ENCODE measurements at regions not wholly inside any gene's neighbourhood (a gene's known extent, or its start where the extent isn't known, plus 50 kb on each side); places are given as distances from the start of the nearest gene placed in this dataset.

DNA sequence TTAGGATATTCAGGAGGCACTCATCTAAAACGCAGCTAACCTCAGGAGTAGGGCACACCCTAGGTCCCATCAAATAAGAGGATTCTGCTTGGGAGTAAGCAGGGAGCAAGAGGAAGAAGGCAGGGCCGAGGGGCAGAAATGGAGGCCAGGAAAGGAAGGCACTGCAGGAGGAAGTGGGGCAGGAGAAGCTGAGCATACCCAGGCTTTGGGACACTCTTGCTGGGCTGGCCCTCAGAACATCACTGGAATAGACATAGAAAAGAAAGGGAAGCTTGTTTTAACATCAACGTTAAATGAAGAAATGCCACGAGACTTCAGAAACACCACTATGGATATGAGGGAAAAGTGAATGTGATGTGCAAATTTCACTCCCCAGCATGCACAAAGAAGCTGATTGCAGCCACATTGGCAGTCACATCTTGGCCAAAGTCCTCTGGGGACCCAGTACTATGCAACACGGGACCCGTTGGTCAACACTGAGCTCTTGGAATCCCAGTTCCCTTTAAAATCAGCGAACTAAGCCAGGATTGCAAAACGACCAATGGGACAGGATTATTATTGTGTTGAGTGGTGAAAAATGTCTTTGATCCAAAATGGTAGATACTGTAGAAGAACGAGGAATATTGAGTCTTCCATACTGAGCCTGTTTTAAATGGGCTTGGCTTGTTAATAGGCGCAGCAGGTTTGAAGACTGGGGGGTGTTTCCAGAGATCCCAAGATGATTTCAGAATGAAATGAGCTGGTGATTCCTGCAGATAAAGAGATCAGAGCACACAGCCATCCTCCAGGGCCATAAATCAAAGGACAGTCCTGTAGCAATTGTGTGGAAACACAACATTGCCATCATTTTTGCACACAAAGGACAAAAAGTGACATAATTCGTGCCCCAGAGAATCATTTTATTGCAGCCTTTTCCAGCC, 152.4 kb downstream of the TOMM20 start:
- Histone ChIP-seq H3K79me1 (ENCODE audit: low read length) (peaks cover 66% of the 10 kb centered on the region), H2BK5ac (ENCODE audit: low read depth, low read length, poor library complexity) (peak overlapping the region; percentile 92), H2AFZ (ENCODE audit: insufficient read depth, low read length, poor library complexity) (no peak overlapping the region), H3K4me3 (ENCODE audit: low read depth, low read length) (no peak overlapping the region), H3K79me2 (ENCODE audit: control insufficient read depth, insufficient read depth, low read length, poor library complexity) (peaks cover 2% of the 10 kb centered on the region), H4K12ac (ENCODE audit: low read depth, low read length) (no peak overlapping the region), H3K27ac (ENCODE audit: low read depth, low read length) (peak overlapping the region; percentile 84), H3K4me2 (ENCODE audit: low read length) (no peak overlapping the region), H4K8ac (ENCODE audit: low read depth, low read length) (peak overlapping the region; percentile 64), H3K4me1 (ENCODE audit: control insufficient read depth in 1 of 2, insufficient read depth in 2 of 2, low read length in 2 of 2) (peaks cover 46 to 66% of the 10 kb centered on the region in 2 experiments), H3K36me3 (ENCODE audit: control insufficient read depth in 1 of 2, insufficient read depth in 2 of 2, low read length in 2 of 2) (no peaks in the 10 kb centered on the region), H3K9ac (ENCODE audit: low read length) (no peak overlapping the region), H3K27me3 (ENCODE audit: insufficient read depth, low read length) (no peaks in the 10 kb centered on the region), H2BK12ac (ENCODE audit: low read length) (peak overlapping the region; percentile 84), H2BK120ac (ENCODE audit: insufficient read depth, low read length, poor library complexity) (peak overlapping the region; percentile 95), H3K9me3 (ENCODE audit: insufficient read depth, low read depth, low read length) (no peaks in the 10 kb centered on the region), H3K4ac (ENCODE audit: low read depth, low read length) (peak overlapping the region; percentile 35), H3K18ac (ENCODE audit: low read length) (peak overlapping the region; percentile 62), H3K23ac (ENCODE audit: low read length) (no peak overlapping the region), H2AK5ac (ENCODE audit: low read length) (peak overlapping the region; percentile 66), H4K91ac (ENCODE audit: low read depth, low read length) (peak overlapping the region; percentile 96), H3K14ac (ENCODE audit: low read length) (peak overlapping the region; percentile 83)
- WGBS (ENCODE audit: extremely low coverage, insufficient coverage, insufficient read length), result no CpG with 5 or more reads among the region's 11 CpGs
- no peak for DNase-seq

DNA sequence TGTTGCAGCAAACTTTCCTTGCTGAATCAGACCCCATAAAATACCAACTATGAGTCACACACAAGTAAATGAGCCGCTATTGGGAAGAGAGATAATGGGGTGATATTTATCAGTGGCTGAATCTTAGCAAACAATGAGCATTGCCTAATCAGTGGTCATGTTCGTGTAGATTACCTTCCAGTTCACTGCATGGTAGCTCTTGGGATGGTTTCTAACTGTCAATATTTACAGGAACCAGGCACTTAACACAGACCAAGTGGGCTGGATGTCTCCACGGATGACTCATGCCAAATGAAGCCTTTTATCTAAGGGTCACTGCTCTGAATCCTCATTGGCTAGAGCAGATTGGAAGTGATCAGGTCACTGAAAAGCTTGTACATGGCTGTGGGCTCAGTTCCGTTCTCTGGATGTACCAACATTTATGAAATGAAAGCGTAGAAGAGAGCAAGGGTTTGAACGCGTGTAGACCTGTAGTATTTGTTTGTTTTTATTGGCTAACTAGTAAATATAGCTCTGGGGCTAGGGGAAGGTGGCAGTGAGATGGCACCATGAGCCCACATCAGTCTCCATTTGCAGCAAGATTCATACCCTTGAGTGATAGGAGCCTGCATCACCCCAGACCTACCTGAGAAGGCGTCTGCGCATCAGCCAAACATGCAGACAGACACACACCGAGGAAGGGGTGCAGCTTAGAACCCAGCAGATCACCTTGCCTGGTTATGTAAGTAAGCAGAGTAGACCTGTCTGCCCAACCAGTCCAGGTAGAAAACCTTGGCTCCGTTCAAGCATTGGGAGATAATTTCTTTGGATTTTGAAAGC, 153.3 kb downstream of the TOMM20 start:
- H3K18ac ChIP-seq (ENCODE audit: low read length), result peak overlapping the region; percentile 73
- H2BK120ac ChIP-seq (ENCODE audit: insufficient read depth, low read length, poor library complexity), result peak overlapping the region; percentile 95
- no peak overlapping the region for H4K12ac ChIP-seq (ENCODE audit: low read depth, low read length)
- peak overlapping the region; percentile 92 for H2BK5ac ChIP-seq (ENCODE audit: low read depth, low read length, poor library complexity)
- peak overlapping the region; percentile 84 for H3K27ac ChIP-seq (ENCODE audit: low read depth, low read length)
- H4K8ac ChIP-seq (ENCODE audit: low read depth, low read length), result peak overlapping the region; percentile 64
- H3K79me2 ChIP-seq (ENCODE audit: control insufficient read depth, insufficient read depth, low read length, poor library complexity), result peaks cover 2% of the 10 kb centered on the region
- peak overlapping the region; percentile 62 for H3K4ac ChIP-seq (ENCODE audit: low read depth, low read length)
- H3K9me3 ChIP-seq (ENCODE audit: insufficient read depth, low read depth, low read length), result no peaks in the 10 kb centered on the region
- peak; percentile 49 to 69 for DNase-seq
- peaks cover 40 to 67% of the 10 kb centered on the region in 2 experiments for H3K4me1 ChIP-seq (ENCODE audit: control insufficient read depth in 1 of 2, insufficient read depth in 2 of 2, low read length in 2 of 2)
- H2AK5ac ChIP-seq (ENCODE audit: low read length), result peak overlapping the region; percentile 66
- no peak overlapping the region for H3K4me3 ChIP-seq (ENCODE audit: low read depth, low read length)
- H4K91ac ChIP-seq (ENCODE audit: low read depth, low read length), result peak overlapping the region; percentile 96
- peak overlapping the region; percentile 84 for H2BK12ac ChIP-seq (ENCODE audit: low read length)
- WGBS (ENCODE audit: extremely low coverage, insufficient coverage, insufficient read length), result no CpG with 5 or more reads among the region's 11 CpGs
- H3K36me3 ChIP-seq (ENCODE audit: control insufficient read depth in 1 of 2, insufficient read depth in 2 of 2, low read length in 2 of 2), result no peaks in the 10 kb centered on the region
- H3K27me3 ChIP-seq (ENCODE audit: insufficient read depth, low read length), result no peaks in the 10 kb centered on the region
- no peak overlapping the region for H3K23ac ChIP-seq (ENCODE audit: low read length)
- H3K4me2 ChIP-seq (ENCODE audit: low read length), result no peak overlapping the region
- H3K9ac ChIP-seq (ENCODE audit: low read length), result no peak overlapping the region
- peak overlapping the region; percentile 42 for H2AFZ ChIP-seq (ENCODE audit: insufficient read depth, low read length, poor library complexity)
- peak overlapping the region; percentile 83 for H3K14ac ChIP-seq (ENCODE audit: low read length)
- H3K79me1 ChIP-seq (ENCODE audit: low read length), result peaks cover 66% of the 10 kb centered on the region

DNA sequence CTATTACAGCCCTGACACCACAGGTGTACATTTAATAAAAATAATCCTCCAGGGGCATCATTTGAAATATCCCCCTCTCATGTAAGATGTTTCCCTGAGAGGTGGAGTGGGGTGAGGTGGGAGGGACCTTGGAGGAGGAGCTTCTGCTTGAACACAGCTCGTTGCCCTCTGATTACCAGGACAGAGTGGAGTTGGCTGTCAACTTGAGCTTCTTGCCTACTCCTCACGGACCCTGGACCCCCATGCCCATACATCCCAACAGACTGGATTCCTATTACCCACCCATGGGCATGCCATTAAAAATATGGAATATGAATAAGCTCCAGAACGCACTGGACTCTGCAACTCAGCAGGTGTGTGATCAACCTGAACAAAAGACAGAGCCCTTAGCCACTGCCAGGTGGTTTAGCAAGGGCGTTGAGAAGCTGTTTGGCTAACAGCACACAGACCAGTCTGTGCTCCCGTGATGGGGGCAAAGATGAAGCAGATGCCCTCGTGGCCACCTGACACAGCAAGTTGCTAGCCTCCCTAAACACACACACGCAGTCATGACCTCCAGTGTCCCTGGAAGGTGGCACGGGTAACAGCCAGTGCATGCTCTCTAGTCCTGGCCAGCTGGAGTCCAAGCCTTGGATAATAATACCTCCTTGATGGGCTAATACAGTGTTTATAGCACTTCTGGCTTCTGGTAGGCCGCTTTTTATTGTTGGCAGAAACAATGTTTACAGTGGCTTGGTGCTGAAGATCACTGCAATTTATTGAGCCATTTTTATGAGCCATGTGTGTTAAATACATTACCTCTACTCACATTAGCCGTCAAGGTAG, 155.0 kb downstream of the TOMM20 start:
- Histone ChIP-seq H3K18ac (ENCODE audit: low read length) (peak overlapping the region; percentile 56), H3K79me1 (ENCODE audit: low read length) (peaks cover 63% of the 10 kb centered on the region), H3K79me2 (ENCODE audit: control insufficient read depth, insufficient read depth, low read length, poor library complexity) (peaks cover 4% of the 10 kb centered on the region), H2BK120ac (ENCODE audit: insufficient read depth, low read length, poor library complexity) (peak overlapping the region; percentile 60), H4K8ac (ENCODE audit: low read depth, low read length) (peak overlapping the region; percentile 5), H3K4ac (ENCODE audit: low read depth, low read length) (no peak overlapping the region), H4K91ac (ENCODE audit: low read depth, low read length) (peak overlapping the region; percentile 80), H3K23ac (ENCODE audit: low read length) (no peak overlapping the region), H3K9ac (ENCODE audit: low read length) (no peak overlapping the region), H3K36me3 (ENCODE audit: control insufficient read depth in 1 of 2, insufficient read depth in 2 of 2, low read length in 2 of 2) (no peaks in the 10 kb centered on the region), H3K27me3 (ENCODE audit: insufficient read depth, low read length) (no peaks in the 10 kb centered on the region), H3K9me3 (ENCODE audit: insufficient read depth, low read depth, low read length) (no peaks in the 10 kb centered on the region), H3K4me2 (ENCODE audit: low read length) (no peak overlapping the region), H4K12ac (ENCODE audit: low read depth, low read length) (no peak overlapping the region), H2BK12ac (ENCODE audit: low read length) (peak overlapping the region; percentile 88), H3K4me3 (ENCODE audit: low read depth, low read length) (no peak overlapping the region), H2AFZ (ENCODE audit: insufficient read depth, low read length, poor library complexity) (no peak overlapping the region), H2BK5ac (ENCODE audit: low read depth, low read length, poor library complexity) (peak overlapping the region; percentile 3), H2AK5ac (ENCODE audit: low read length) (peak overlapping the region; percentile 49), H3K4me1 (ENCODE audit: control insufficient read depth in 1 of 2, insufficient read depth in 2 of 2, low read length in 2 of 2) (peaks cover 37 to 60% of the 10 kb centered on the region in 2 experiments), H3K14ac (ENCODE audit: low read length) (peak overlapping the region; percentile 17), H3K27ac (ENCODE audit: low read depth, low read length) (no peak overlapping the region)
- WGBS (ENCODE audit: extremely low coverage, insufficient coverage, insufficient read length), result no CpG with 5 or more reads among the region's 10 CpGs
- no peak for DNase-seq
